ENCODE measurements at regions not wholly inside any gene's neighbourhood (a gene's known extent, or its start where the extent isn't known, plus 50 kb on each side); places are given as distances from the start of the nearest gene placed in this dataset.

- no peak for TF ChIP-seq CTCF (IDR thresholded peaks at IDR 0.05)
- TF ChIP-seq POLR2A (IDR thresholded peaks at IDR 0.05): no peak
Observed at GRCh38 chr2:10992023-10992791, 80.5 kb downstream of the KCNF1 start.

Measured in adrenal gland (tissue), 5 donors.